ENCODE measurements at regions not wholly inside any gene's neighbourhood (a gene's known extent, or its start where the extent isn't known, plus 50 kb on each side); places are given as distances from the start of the nearest gene placed in this dataset.

DNA sequence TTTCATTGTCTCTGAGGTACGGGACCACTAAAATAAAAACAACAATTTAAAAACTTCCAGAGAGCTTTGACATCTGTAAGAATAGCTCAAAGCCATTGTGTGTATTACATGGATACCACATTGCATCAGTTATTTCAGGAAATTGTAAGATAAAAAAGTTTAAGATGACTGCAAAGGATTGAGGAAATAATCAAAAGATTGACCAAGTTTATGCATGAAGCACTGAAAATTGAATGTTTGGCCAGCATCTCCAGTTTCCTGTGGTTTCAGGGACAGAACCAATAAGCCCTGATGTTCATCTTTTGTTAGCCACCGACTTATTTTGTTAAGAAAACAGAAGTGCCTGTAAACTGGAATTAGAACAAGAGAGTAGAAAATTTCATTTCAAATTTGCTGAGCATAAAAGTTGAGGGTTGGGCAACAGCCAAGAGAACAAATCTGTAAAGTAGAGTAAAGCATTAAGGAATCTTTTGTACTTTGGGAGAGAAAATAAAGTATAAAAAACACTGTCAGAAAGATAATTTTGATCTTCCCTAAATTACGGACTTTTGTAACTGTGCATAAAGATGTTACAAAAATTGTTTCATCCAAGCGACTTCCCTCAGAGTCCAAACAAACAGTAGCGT lies 211.5 kb upstream of the P2RY1 start:
- H3K4me3 ChIP-seq (ENCODE audit: low read length), result no peak overlapping the region
- H3K9me3 ChIP-seq (ENCODE audit: control insufficient read depth, low read depth, low read length), result no peaks in the 10 kb centered on the region
- no peaks in the 10 kb centered on the region for H3K36me3 ChIP-seq (ENCODE audit: control insufficient read depth, low read depth, low read length)
- no peak overlapping the region for H3K9ac ChIP-seq (ENCODE audit: low read length)
- no peaks in the 10 kb centered on the region for H3K4me1 ChIP-seq (ENCODE audit: control insufficient read depth, low read depth, low read length)
- H3K27ac ChIP-seq (ENCODE audit: low read length), result no peak overlapping the region
- no peaks in the 10 kb centered on the region for H3K27me3 ChIP-seq (ENCODE audit: control insufficient read depth, insufficient read depth, low read length)

DNA sequence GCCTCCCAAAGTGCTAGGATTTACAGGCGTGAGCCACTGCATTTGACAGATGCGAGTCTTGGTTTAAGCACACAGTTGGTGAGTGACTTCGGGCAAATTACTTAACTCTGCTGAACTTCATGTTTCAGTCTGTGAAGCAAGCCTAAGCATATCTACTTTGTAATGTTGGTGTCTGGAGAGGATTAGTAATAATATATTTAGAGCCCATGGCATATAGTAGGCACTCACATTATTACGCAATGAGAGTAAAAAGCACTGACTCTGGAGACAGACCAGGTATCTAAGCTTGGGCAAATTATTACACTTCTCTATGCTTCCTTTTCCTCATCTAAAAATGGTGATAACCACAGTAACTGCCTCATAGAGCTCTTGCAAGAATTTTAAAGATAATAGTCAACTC lies 208.7 kb upstream of the P2RY1 start:
- Histone ChIP-seq H3K4me1 (ENCODE audit: control insufficient read depth, low read depth, low read length) (no peaks in the 10 kb centered on the region), H3K9ac (ENCODE audit: low read length) (no peak overlapping the region), H3K27ac (ENCODE audit: low read length) (no peak overlapping the region), H3K36me3 (ENCODE audit: control insufficient read depth, low read depth, low read length) (no peaks in the 10 kb centered on the region), H3K27me3 (ENCODE audit: control insufficient read depth, insufficient read depth, low read length) (no peaks in the 10 kb centered on the region), H3K9me3 (ENCODE audit: control insufficient read depth, low read depth, low read length) (no peaks in the 10 kb centered on the region), H3K4me3 (ENCODE audit: low read length) (no peak overlapping the region)

DNA sequence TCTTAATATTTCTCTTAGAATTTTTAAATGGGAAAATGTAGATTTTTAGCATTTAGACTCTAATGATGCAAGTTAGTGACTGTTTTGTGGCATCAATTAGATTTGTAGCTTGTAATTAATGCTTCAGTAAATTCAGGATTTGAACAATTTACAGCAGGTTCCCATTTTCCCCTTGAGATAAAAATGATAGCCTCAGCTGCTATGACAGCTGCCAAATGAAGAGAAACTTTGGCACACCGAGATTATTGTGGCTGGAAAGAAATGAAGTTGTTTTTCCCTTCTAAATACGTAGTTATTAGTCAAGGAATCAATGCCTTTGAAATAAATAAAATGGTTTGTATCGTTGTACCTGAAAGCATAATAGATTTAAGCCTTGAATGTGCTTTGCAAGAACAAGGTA lies 206.4 kb upstream of the P2RY1 start:
- Histone ChIP-seq H3K4me3 (ENCODE audit: low read length) (no peak overlapping the region), H3K27me3 (ENCODE audit: control insufficient read depth, insufficient read depth, low read length) (no peaks in the 10 kb centered on the region), H3K4me1 (ENCODE audit: control insufficient read depth, low read depth, low read length) (no peaks in the 10 kb centered on the region), H3K27ac (ENCODE audit: low read length) (no peak overlapping the region), H3K9me3 (ENCODE audit: control insufficient read depth, low read depth, low read length) (no peaks in the 10 kb centered on the region), H3K36me3 (ENCODE audit: control insufficient read depth, low read depth, low read length) (no peaks in the 10 kb centered on the region), H3K9ac (ENCODE audit: low read length) (no peak overlapping the region)

DNA sequence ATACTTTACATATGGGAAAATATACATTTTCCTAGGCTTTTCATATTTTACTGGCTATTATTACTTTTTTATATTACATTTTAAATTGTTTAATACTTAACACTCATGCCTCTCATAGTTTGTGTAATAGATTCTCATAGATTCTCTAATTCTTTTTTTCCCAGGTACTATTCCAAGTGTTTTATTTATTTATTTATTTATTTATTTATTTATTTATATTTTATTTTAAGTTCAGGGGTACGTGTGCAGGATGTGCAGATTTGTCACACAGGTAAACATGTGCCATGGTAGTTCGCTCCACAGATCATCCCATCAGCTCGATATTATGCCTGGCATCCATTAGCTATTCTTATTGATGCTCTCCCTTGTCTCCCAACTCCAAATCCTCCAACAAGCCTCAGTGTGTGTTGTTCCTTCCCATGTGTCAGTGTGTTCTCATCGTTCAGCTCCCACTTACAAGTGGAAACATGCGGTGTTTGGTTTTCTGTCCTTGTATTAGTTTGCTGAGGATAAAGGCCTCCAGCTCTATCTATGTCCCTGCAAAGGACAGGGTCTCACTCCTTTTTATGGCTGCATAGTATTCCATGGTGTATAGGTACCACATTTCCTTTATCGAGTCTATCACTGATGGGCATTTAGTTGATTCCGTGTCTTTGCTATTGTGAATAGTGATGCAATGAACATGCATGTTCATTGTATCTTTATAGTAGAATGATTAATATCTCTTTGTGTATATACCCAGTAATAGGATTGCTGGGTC lies 205.4 kb upstream of the P2RY1 start:
- H3K27ac ChIP-seq (ENCODE audit: low read length), result no peak overlapping the region

DNA sequence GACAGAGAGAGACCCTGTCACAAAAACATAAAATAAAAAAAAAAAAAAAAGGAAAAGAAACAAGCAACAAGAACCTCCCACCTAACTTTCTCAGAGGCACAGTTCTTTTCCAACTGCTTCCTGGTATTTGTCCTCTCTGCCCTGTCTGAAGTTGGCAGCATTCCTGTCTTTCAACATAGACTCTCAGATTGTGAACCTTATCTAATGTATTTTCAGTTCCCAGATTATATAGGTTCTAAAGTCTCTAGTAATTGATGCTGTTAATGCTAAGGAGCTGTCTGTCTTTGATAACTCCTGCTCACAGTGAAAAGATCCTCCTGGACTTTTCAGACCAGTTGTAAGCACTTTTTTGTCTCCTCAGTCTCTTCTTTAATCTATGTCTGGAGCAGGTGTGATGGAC lies 199.5 kb upstream of the P2RY1 start:
- Histone ChIP-seq H3K27me3 (ENCODE audit: control insufficient read depth, insufficient read depth, low read length) (no peaks in the 10 kb centered on the region), H3K9ac (ENCODE audit: low read length) (no peak overlapping the region), H3K27ac (ENCODE audit: low read length) (no peak overlapping the region), H3K4me3 (ENCODE audit: low read length) (no peak overlapping the region), H3K9me3 (ENCODE audit: control insufficient read depth, low read depth, low read length) (no peaks in the 10 kb centered on the region), H3K4me1 (ENCODE audit: control insufficient read depth, low read depth, low read length) (no peaks in the 10 kb centered on the region), H3K36me3 (ENCODE audit: control insufficient read depth, low read depth, low read length) (no peaks in the 10 kb centered on the region)

More for the DNA sequence above, 205.4 kb upstream of the P2RY1 start:
- H3K4me3 ChIP-seq (ENCODE audit: low read length), result no peak overlapping the region
- H3K4me1 ChIP-seq (ENCODE audit: control insufficient read depth, low read depth, low read length), result no peaks in the 10 kb centered on the region
- no peak overlapping the region for H3K9ac ChIP-seq (ENCODE audit: low read length)
- H3K36me3 ChIP-seq (ENCODE audit: control insufficient read depth, low read depth, low read length), result no peaks in the 10 kb centered on the region
- H3K9me3 ChIP-seq (ENCODE audit: control insufficient read depth, low read depth, low read length), result no peaks in the 10 kb centered on the region
- H3K27me3 ChIP-seq (ENCODE audit: control insufficient read depth, insufficient read depth, low read length), result no peaks in the 10 kb centered on the region

DNA sequence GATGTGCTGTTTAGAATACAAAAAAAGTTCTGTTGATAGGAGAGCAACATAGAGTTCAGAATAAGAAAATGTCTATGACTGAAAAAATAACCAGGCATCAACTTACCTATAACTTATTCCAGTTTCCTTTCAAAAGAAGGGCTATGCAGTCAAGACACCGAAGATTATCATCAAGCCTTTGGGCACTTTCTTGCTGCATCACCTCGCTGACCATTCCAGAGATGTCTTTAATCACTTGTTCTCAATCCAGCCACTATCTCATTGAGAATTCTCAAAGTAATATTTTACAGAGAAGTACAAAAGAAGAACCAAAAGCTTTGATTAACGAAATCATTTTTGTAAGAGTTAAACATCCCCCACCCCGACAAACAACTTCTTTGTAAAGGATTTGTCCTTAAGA lies 198.3 kb upstream of the P2RY1 start:
- H3K9ac ChIP-seq (ENCODE audit: low read length), result no peak overlapping the region
- no peaks in the 10 kb centered on the region for H3K36me3 ChIP-seq (ENCODE audit: control insufficient read depth, low read depth, low read length)
- no peak overlapping the region for H3K27ac ChIP-seq (ENCODE audit: low read length)
- H3K4me1 ChIP-seq (ENCODE audit: control insufficient read depth, low read depth, low read length), result no peaks in the 10 kb centered on the region
- H3K4me3 ChIP-seq (ENCODE audit: low read length), result no peak overlapping the region
- H3K9me3 ChIP-seq (ENCODE audit: control insufficient read depth, low read depth, low read length), result no peaks in the 10 kb centered on the region
- no peaks in the 10 kb centered on the region for H3K27me3 ChIP-seq (ENCODE audit: control insufficient read depth, insufficient read depth, low read length)

DNA sequence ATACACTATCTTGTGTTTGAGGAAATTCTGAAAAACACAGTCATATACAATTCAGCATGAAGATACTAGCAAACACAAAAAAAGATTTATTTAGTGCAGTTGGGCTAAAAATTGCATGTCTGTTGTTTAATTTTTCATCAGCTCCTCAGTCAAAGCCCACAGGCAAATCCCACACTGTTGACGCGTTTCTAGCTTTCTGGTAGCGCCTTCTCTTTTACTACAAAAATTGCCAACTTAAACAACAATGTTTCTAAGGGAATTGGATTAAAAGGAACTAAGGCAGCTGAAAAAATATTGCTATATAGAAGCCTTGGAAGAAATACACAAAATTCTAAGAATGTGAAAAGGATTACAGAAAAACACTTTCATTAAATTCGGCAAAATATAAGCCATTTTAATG lies 196.7 kb upstream of the P2RY1 start:
- no peaks in the 10 kb centered on the region for H3K27me3 ChIP-seq (ENCODE audit: control insufficient read depth, insufficient read depth, low read length)
- no peak overlapping the region for H3K4me3 ChIP-seq (ENCODE audit: low read length)
- H3K9me3 ChIP-seq (ENCODE audit: control insufficient read depth, low read depth, low read length), result no peaks in the 10 kb centered on the region
- H3K4me1 ChIP-seq (ENCODE audit: control insufficient read depth, low read depth, low read length), result no peaks in the 10 kb centered on the region
- no peaks in the 10 kb centered on the region for H3K36me3 ChIP-seq (ENCODE audit: control insufficient read depth, low read depth, low read length)
- no peak overlapping the region for H3K9ac ChIP-seq (ENCODE audit: low read length)
- H3K27ac ChIP-seq (ENCODE audit: low read length), result no peak overlapping the region

DNA sequence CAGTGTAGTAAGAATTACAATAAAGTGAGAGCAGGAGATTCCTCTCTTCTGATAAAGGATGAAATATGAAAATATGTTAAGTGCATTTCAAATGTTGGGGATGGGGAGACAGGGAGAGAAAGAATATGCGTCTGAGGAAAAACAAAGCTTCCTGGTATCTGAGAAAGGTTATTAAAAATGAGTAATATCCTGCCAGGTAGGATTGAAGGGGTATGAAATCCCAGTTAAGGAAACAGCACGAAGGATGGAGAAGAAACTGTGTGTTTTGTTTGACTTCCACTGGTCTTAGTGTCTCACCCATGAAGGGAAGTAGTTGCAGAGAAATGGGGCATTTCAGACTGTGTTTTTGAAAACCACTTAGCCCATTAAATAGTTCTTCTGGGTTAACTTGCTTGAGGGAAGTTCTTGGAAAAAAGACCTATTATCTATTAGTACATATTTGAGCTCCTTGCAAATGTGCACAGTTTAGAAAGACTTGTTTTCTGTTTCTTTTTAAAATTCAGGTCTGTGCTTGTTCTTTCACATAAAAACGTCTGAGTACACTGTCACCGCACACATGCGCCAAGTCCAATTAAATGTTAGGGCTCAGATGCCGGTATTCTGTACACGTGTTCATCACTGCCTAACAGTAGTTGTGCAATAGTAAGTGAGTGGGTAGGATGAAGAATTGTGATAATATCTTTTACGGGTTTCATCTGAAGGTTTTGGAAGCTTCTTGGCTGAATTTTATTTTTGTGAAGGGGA lies 196.1 kb upstream of the P2RY1 start:
- Histone ChIP-seq H3K9me3 (ENCODE audit: control insufficient read depth, low read depth, low read length) (no peaks in the 10 kb centered on the region), H3K4me3 (ENCODE audit: low read length) (no peak overlapping the region), H3K27me3 (ENCODE audit: control insufficient read depth, insufficient read depth, low read length) (no peaks in the 10 kb centered on the region), H3K36me3 (ENCODE audit: control insufficient read depth, low read depth, low read length) (no peaks in the 10 kb centered on the region), H3K4me1 (ENCODE audit: control insufficient read depth, low read depth, low read length) (no peaks in the 10 kb centered on the region), H3K9ac (ENCODE audit: low read length) (no peak overlapping the region), H3K27ac (ENCODE audit: low read length) (no peak overlapping the region)

DNA sequence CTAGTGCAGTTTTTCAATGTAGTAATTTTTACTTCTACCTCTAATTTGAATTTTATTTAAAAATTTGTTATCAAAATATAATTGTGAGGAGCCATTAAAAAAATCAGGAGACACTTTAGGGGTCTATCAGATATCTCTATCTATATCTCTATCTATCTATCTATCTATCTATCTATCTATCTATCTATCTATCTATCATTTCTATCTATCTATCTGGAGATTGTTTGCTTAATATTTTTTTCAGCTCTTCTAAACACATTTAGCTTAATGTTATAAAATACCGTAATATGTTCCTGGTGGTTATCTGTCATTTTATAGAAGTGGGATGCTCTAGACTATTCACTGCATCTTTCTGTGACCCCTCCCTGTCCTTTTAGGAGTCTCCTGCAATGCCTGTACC lies 193.7 kb upstream of the P2RY1 start:
- Histone ChIP-seq H3K9ac (ENCODE audit: low read length) (no peak overlapping the region), H3K27me3 (ENCODE audit: control insufficient read depth, insufficient read depth, low read length) (no peaks in the 10 kb centered on the region), H3K9me3 (ENCODE audit: control insufficient read depth, low read depth, low read length) (no peaks in the 10 kb centered on the region), H3K4me3 (ENCODE audit: low read length) (no peak overlapping the region), H3K27ac (ENCODE audit: low read length) (no peak overlapping the region), H3K4me1 (ENCODE audit: control insufficient read depth, low read depth, low read length) (no peaks in the 10 kb centered on the region), H3K36me3 (ENCODE audit: control insufficient read depth, low read depth, low read length) (no peaks in the 10 kb centered on the region)

DNA sequence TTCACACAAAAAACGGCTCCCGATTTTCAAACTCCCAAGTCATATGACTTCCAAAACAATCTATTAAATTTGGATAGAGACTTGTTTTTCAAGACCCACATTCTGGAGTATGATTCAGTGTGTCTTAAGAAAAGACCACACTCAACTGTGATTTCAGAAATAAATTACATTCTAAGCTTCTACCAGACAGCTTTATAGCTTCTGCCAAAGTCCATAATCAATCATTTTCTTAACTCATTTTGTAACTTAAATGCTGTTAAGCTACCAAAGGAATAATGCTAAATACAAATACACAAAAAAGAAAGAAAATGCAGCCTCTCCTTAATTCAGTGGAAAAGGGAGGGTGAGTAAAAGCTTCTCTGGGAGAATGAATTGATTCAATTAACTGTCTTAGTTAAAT lies 192.3 kb upstream of the P2RY1 start:
- Histone ChIP-seq H3K27me3 (ENCODE audit: control insufficient read depth, insufficient read depth, low read length) (no peaks in the 10 kb centered on the region), H3K27ac (ENCODE audit: low read length) (no peak overlapping the region), H3K4me3 (ENCODE audit: low read length) (no peak overlapping the region), H3K9me3 (ENCODE audit: control insufficient read depth, low read depth, low read length) (no peaks in the 10 kb centered on the region), H3K4me1 (ENCODE audit: control insufficient read depth, low read depth, low read length) (no peaks in the 10 kb centered on the region), H3K36me3 (ENCODE audit: control insufficient read depth, low read depth, low read length) (no peaks in the 10 kb centered on the region), H3K9ac (ENCODE audit: low read length) (no peak overlapping the region)

DNA sequence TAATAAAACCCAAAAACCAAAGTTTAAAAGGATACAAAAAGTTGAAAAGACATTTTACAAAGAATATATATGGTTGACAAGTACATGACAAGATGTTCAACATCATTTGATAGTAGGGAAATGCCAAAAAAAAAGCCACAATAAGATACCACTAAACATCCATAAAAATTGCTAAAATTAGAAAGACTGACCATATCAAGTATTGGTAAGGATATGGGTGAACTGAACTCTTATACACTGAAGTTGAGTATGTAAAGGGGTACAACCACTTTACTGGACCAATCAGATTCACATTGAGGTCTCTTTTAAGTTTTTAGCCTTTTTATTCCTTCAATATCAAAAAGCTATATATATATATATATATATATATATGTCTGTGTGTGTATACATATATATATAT lies 190.5 kb upstream of the P2RY1 start:
- H3K4me1 ChIP-seq (ENCODE audit: control insufficient read depth, low read depth, low read length), result no peaks in the 10 kb centered on the region
- no peaks in the 10 kb centered on the region for H3K9me3 ChIP-seq (ENCODE audit: control insufficient read depth, low read depth, low read length)
- H3K27me3 ChIP-seq (ENCODE audit: control insufficient read depth, insufficient read depth, low read length), result no peaks in the 10 kb centered on the region
- no peaks in the 10 kb centered on the region for H3K36me3 ChIP-seq (ENCODE audit: control insufficient read depth, low read depth, low read length)
- H3K9ac ChIP-seq (ENCODE audit: low read length), result no peak overlapping the region
- no peak overlapping the region for H3K27ac ChIP-seq (ENCODE audit: low read length)
- H3K4me3 ChIP-seq (ENCODE audit: low read length), result no peak overlapping the region
